ENCODE measurements at regions not wholly inside any gene's neighbourhood (a gene's known extent, or its start where the extent isn't known, plus 50 kb on each side); places are given as distances from the start of the nearest gene placed in this dataset.
"Not testable (repeated sequence)": the region's sequence is repeated elsewhere in the genome, so short reads cannot be mapped to it uniquely, and the experiment has no call there.

DNA sequence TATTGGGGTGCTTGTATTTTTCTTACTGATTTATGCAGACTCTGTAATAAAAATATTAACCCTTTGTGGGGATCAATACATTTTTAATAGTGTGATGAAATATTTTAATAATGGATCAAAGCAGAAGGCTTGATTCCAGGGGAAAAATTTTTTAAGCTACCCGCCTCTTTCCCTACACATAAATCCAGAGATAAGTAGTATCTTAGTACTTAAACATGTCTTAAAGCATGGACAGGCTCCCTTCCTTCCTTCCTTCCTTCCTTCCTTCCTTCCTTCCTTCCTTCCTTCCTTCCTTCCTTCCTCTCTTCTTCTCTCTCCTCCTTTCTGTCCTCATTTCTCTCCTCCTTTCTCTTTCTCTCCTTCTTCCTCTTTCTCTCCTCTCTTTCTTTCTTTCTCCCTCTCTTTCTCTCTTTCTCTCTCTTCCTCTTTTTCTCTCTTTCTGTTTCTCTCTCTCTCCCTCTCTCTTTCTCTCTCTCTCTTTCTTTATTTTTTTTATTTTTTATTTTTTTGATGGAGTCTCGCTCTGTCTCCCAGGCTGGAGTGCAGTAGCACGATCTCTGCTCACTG is 78.0 kb upstream of the SPRY4 start:
- no peak for DNase-seq

DNA sequence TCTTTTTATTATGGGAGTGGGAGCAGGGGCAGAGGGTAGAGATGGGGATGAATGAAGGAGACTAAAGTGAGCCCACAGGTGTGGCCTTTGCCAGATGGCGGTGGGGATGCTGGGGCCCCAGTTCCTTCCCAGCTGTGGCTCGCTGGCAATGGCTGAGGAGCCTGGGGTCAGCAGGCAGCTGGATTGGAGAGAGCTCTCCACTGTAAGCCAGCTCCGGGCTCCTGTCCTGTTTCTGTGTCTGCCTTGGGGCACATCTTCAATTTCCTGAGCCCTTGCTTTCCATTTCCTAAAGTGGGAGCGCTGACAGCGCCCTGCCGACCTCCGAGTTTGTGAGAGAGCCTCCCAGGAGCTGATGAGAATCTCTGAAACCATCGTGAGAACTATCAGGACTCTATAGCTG is 75.6 kb upstream of the SPRY4 start:
- no peak for DNase-seq

DNA sequence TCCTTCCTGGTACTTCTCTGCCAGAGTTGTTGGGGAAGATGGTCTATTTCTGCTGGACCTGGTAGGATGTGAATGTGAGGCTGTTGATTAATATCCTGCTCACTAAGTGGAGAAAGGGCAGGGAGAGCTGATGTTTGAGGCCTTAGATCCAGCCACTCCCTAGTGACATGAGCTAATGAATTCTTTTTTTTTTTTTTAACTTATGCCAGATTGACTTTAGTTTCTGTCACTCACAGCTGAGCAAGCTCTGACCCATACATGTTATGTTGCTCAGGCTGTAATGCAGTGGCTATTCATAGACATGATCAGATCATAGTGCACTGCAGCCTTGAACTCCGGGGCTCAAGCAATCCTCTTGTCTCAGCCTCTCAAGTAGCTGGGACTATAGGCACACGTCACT is 75.1 kb upstream of the SPRY4 start:
- DNase-seq, result no peak

DNA sequence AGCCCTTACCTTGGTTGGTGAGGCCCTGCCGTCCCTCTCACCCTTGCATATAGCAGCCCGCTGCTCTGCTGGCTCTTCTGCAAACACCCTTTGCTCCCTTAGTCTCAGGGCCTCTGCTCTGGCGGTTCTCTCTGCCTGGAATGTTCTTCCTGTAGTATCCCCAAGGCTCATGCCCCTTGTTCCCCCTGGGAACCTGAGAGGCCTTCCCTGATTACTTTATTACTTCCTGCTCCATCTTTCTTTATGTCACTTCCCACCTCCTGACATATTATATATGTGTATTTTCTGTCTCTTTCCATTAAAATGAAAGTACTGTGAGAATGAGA is 73.9 kb upstream of the SPRY4 start:
- no peak for DNase-seq

DNA sequence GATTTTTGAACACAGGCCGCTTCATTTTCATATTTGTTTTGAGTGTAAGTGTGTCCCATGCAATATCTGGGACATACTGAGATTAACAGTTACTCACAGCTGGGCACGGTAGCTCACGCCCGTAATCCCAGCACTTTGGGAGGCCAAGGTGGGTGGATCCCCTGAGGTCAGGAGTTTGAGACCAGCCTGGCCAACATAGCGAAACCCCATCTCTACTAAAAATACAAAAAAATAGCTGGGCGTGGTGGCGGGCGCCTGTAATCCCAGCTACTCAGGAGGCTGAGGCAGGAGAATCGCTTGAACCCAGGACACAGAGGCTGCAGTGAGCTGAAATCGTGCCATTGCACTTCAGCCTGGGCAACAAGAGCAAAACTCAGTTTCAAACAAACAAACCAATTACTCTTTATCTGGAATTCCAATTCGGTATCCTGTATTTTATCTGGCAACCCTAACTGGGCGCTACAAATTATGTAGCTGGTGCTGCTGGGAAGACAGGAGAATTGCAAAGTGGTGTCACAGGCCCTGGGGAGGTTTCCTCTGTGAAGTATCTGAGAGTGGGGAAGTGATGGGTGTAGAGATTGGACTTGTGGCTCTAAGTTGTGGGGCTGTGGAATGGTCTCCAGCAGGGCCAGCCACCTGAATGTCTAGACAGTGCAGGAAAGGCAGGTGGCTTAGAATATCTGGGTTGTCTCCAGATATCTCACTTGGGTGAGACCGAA is 73.3 kb upstream of the SPRY4 start:
- not testable (repeated sequence) for DNase-seq

DNA sequence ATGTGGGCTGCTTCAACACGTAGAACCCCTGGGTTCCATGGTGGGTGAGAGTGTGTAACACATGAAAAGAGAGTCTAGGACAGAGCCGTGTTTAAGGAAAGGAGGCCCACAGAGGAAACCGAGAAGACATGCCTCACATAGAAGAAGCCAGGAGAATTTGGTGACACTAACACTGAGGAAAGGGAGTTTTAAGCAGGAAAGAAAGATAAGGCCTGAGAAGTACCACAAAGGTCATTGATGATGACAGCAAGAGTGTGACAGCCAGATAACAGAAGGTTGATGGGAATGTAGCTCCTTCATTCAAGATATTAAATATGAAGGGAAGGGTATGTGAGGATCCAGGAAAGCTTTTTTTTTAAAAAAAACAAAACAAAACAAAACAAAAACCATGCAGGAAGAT is 72.4 kb upstream of the SPRY4 start:
- DNase-seq, result no peak

DNA sequence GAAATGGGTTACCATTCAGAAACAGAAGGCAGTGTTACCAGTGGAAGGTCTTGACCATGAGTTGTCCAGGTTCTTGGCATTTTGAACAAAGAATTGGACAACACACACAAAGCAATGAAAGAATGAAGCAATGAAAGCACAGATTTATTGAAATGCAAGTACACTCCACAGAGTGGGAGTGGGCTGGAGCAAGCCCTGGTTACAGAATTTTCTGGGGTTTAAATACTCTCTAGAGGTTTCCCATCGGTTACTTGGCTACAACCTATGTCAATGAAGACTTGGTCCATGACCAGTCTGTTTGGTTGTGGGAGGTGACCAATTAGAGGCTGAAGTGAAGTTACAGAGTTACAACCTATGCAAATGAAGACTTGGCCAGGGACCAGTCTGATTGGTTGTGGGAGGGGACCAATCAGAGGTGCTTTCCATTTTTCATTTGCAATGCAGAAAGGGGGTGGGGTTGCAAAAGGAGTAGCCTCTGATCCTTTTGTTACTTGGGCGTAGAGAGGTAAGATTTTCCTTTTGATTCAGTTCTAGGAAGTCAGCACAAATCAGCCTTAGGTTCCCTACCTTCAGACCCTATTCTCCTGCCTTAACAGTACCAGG is 71.7 kb upstream of the SPRY4 start:
- no peak for DNase-seq

DNA sequence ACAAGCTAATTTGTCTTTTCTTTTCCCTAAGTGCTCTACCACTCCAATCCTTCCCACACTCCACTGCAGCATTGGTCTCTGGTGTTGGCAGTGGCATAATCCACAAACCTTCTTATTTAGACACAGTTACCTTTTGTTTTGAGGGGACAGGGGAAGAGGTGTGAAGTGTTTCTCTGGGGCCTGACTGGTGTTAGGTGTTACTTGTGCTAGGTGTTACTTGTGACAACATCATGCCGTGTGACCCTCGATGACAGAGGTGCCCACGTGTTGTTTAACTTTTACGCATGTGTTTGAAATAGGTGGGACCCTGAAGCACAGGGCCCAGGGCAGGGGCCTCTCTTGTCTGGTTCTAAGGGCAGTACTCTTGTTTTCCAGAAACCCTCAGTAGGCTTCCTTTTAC is 70.5 kb upstream of the SPRY4 start:
- no peak for DNase-seq

DNA sequence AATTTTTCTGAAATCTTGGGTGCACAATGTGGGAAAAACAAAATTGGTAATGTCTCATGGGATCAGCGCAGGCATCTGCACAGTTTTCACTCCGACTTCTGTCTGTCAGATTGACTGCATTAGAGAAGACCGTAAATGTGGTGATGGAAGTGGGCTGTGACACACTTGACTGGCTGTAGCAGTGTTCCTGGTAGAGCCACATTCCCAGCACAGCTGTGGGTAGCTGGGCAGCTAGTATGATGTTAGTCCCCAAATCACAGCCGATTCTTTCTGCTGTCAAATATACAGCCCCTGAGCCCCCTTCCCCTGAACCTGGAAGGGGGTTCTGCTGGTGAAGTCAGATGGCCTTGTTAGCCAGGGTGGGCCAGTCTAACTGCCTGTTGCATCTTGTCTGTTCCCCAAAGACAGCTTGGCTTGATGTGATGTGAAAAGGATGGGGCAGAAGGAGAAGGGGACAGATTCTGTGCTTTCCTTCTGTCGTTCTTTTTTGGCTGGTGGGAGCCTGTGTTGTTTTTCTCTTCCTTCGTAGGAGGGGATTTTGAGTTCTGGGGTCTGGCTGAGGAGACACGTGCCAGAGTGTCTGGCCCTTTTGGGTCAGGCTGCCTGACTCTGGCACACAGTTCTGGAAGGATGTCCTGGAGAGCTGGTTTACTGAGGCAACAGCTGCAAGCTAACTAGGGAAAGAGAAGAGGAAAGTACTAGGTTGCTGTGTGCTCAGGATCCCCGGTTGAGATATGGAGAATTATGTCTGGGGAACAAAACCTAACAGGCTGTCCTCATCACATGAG is 66.4 kb upstream of the SPRY4 start:
- DNase-seq, result no peak

DNA sequence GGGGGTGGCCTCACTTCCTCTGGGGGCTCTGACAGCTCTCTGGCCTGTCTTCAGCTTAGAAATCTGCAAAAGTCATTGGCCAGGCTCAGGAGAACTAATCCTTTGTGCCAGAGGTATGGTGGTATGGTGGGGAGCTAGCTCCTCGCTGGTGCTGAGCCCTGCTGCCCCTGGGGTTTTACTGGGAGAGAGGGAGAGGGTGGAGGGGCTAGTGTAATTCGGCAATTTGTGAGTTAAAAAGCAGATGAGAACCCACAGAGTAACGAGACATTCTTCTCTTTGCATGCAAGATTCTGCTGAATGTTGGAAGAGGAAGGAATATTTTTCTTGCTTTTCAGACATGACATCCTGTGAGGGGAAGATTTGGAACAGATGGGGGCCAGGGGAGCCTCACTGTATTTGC is 65.5 kb upstream of the SPRY4 start:
- DNase-seq, result no peak

DNA sequence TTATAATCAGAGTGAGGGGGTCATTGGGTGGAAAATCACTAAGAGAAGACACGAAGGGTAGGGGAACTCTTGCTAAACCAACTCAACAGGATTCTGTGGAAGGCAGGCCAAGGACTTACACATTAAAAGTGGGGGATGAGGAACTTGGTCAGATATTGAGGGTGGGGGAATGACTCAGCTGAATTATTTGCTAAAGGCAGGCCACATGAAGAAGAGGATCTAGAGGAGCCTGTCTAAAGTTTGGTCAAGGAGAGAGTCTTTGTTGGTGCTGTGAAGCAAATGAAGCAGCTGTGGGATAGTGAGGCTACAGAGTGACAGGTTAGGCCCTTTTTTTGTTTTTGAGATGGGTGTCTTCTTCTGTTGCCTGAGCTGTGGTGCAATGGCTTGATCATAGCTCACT is 63.9 kb upstream of the SPRY4 start:
- peak; percentile 56 for DNase-seq

DNA sequence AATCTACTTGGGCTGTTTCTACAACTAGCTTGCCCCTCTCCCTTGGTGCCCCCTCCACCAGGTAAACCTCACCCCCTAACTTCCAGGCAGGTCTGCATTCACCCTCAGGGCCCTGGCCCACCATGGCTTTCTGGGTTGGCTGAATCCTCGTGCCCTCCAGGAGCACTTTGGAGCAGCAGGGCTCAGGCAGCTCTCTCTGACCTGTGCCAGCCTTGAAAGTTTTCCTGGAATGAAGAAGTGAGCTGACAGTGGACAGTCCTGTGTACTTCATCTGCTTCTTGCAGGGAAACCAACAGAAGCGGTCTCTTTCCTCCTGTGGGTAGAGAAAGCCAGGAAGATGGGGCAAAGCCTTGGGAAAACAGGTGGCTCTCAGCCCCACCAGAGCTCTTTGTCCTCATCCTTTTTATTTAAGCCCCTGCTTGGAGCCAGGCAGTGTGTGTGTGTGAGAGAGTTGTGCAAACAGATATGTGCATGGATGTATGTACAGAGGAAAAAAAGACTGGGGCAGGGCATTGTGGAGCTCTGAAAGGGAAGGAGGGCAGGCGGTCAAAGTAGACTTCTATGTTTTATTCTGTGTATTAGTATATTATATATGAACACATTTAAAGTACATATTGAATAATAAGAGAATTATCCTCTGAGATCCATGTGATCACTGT is 62.3 kb upstream of the SPRY4 start:
- DNase-seq, result no peak

DNA sequence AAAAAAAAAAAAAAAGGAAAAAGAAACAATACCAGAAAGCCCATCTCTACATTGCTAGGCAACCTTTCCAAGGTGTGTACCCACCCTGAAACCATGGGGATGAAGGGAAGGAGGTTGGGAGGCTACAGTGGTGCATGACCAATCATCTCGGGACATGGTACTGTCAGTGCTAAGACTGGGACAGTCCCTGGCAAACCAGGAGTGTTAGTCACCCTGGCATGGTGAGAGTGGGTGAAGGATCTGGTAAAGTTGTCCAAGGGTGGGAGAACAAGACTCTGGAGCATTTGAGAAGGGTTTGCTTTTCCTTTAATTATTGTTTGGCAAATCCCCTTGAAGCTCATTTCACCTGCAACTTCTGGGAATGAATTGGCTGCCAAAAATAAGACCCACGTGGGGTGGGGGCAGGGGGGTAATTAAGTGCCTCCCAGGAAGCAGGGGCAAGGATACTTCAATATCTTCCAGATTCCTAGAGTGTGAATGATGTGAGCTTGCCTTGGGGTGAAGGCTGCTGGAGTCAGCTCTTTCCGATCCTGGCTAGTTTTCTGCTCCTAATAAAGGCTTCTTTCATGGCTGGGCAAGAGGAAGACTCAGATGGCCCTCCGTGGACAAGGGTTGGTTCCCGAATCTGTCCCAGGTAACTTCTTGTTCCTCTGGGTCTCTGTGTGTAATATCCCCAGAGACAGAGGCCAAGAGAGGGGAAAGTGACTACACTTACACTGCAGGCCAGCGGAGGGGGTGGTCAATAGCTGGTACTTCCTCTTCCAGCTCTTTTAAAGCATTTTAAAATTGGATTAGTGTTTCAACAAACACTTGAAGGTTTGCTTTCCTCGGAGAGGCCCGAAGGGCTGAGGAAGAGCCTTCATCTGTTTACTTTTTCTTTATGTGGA is 61.6 kb upstream of the SPRY4 start:
- DNase-seq, result peak; percentile 49

DNA sequence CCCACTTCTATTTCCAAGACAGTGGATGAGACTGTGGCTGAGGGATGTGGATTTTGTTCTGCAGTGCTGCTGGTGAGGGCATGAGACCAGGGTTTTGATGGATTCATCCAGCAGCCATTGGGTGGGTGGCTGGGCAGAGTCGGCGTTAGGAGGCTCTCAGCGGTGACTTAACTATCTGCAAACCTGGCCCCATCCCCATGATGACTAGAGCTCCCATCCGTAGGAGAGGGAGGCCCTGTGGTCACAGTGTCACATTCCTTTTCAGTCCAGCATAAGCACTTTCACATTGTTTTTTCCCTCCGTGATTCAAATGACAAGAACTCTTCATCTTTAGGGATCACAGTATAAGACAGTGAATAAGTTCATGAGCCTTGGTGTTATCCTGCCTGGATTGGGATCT is 60.4 kb upstream of the SPRY4 start:
- DNase-seq, result no peak

DNA sequence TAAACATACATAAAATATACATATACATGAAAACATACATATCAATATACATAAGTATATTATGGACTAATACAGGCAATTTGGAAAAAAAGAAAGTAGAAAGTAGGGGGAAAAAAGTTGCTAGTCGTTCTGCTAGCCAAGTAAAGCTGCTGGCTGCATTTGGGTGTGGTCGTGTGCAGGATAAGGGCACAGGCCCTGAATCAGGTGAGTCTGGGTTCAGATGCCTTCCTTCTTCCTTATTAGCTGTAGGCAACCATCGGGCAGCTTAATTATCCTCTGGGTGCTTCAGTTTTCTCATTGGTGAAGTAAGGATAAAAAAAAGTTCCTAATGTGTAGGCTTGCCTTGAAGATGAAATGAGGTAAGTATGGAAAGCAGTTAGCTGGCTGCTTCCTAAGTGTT is 59.2 kb upstream of the SPRY4 start:
- DNase-seq, result no peak

DNA sequence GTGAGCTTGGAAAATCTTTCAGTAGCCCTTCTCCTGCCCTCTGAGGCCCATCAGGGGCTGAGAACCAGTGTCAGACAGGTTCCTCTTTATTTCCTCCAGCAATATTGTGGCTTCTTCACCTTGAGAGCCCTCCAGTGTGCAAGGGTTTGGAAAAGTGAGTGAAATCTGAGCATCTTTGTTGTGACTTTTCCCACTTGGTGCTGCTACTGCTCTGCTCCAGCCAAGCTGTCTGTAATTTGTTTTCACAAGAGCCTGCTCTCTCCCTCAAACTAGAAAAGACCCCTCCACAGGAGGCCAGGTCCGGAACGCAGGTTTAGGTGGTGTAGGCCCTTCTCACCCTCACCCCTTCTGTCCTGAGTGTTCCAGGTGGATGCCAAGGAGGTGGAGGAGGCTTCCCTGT is 57.4 kb upstream of the SPRY4 start:
- no peak for DNase-seq

DNA sequence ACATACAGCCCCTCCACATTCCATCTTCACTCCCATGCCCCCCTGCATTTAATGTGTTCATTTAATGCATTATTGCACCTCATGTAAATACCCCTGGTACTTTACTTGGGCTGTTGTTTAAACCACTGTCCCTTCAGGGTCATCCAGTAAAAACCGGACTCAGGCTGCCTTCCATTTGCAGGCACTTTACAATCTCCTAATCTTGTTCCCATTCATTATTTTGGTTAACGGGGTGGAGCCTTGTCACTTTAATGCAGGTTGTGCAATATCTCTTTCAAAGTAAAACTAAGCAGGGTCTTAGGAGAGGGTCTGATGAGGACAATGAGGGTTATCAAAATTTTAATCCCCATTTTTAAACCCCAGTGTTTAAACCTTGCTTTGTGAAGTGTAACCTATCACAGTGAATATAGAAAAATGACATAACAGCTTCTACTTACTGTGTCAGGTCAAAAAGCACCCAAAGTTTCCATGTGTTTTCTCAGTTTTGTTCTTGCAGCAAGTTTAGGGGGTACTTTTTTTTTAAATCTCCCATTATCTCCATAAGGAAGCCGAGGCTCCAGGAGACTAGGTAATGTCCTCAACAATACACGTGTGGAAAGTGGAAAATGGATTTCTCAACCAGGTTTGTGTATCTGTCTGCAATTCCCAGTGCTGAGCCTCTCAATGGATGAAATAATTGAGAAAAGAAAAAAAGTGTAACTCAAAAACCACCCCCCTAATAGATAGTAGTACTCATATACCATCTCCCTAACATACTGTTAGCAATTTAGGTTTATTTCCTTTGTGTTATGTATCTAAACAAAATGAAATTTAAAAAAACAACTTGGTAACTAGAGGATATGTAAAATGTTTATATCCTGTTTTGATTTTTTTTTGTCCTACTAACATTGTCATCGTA is 54.2 kb upstream of the SPRY4 start:
- no peak for DNase-seq

DNA sequence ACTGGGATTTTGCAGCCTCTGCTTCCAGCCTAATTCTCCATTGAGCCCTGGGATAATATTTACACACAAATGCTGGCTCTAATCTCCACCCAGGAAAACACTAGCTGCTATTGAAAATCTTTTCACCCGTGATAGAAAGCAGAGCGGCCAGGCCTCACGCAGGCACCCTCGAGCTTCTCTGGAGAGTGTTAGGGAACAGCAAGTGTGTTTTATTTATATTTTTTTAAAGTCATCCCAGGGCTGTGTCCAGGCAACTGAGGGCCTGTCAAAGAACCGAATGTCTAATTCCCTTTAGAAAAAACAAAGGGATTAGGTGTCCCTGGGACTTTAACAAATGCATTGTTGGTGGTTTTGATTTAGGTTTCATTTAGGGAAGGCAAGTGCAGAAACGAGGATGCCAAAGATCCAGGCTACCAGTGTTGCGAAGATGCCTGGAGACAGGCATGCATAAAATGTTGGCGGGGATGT is 51.2 kb upstream of the SPRY4 start:
- no peak for DNase-seq

All from suppressor macrophage treated with lipopolysaccharide for 4 hours (primary cell).